PFSK-1 (cell line): ENCODE measurements at regions not wholly inside any gene's neighbourhood (a gene's known extent, or its start where the extent isn't known, plus 50 kb on each side); places are given as distances from the start of the nearest gene placed in this dataset.

Experiments
- FOXP2 ChIP-seq: optimal IDR thresholded peaks from 2 replicates; pipeline ENCODE3; 2011; ENCODE audit warnings: borderline replicate concordance, control low read depth, inconsistent platforms; ENCODE audit not compliant: insufficient read depth; ENCODE audit errors: extremely low read length, extremely low read depth
- POLR2AphosphoS5 ChIP-seq: IDR thresholded peaks from 2 replicates; pipeline ENCODE4 v1.6.1; 2012; ENCODE audit warnings: low read depth, mild to moderate bottlenecking, control low read depth, low read length, moderate library complexity
- SIN3A ChIP-seq: IDR thresholded peaks from 2 replicates; pipeline ENCODE4 v1.6.1; 2012; ENCODE audit warnings: mild to moderate bottlenecking, low read length, moderate library complexity, borderline replicate concordance; ENCODE audit not compliant: insufficient read depth
- TAF1 ChIP-seq: IDR thresholded peaks from 2 replicates; pipeline ENCODE4 v1.6.1; 2012; ENCODE audit warnings: low read length, control low read depth, borderline replicate concordance; ENCODE audit not compliant: insufficient read depth
- TF ChIP-seq, protein P1 (sequence below), 2 experiments: IDR thresholded peaks; 2 replicates each; pipeline versions ENCODE4 v1.6.1 to v1.8.0; 2011 to 2012; ENCODE audit warnings: low read depth in 2 of 2, low read length in 2 of 2, control low read depth in 1 of 2, inconsistent platforms in 1 of 2, mild to moderate bottlenecking in 1 of 2, moderate library complexity in 1 of 2; ENCODE audit not compliant: insufficient read depth in 1 of 2

DNA sequence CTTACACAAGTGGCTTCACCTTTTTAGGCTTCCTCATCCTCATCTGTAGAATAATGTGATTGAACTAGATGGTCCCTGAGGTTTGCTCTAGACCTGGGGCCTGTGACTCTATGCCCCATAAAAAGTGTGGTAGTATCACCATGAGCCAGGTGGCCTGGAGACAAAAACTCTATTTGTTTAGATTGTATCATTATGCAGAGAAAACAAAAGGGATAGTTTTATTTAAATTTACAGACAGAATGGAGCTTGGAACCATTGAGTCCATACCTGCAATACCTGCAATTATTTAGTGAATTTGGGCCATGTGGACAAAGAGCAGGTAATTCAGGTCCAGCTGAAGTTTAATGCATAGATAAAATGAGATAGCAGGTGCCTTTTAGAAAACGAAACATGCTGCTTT, 139.5 kb upstream of the RPL34 start:
- no peak for TF ChIP-seq POLR2AphosphoS5
- TF ChIP-seq TAF1 = no peak
- TF ChIP-seq SIN3A = no peak
- TF ChIP-seq, protein P1, sequence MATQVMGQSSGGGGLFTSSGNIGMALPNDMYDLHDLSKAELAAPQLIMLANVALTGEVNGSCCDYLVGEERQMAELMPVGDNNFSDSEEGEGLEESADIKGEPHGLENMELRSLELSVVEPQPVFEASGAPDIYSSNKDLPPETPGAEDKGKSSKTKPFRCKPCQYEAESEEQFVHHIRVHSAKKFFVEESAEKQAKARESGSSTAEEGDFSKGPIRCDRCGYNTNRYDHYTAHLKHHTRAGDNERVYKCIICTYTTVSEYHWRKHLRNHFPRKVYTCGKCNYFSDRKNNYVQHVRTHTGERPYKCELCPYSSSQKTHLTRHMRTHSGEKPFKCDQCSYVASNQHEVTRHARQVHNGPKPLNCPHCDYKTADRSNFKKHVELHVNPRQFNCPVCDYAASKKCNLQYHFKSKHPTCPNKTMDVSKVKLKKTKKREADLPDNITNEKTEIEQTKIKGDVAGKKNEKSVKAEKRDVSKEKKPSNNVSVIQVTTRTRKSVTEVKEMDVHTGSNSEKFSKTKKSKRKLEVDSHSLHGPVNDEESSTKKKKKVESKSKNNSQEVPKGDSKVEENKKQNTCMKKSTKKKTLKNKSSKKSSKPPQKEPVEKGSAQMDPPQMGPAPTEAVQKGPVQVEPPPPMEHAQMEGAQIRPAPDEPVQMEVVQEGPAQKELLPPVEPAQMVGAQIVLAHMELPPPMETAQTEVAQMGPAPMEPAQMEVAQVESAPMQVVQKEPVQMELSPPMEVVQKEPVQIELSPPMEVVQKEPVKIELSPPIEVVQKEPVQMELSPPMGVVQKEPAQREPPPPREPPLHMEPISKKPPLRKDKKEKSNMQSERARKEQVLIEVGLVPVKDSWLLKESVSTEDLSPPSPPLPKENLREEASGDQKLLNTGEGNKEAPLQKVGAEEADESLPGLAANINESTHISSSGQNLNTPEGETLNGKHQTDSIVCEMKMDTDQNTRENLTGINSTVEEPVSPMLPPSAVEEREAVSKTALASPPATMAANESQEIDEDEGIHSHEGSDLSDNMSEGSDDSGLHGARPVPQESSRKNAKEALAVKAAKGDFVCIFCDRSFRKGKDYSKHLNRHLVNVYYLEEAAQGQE (IDR thresholded peaks at IDR 0.05; ENCODE audit: insufficient read depth in 1 of 2, low read depth in 2 of 2, low read length in 2 of 2) = no peak
- TF ChIP-seq FOXP2 = no peak
